Endodermal cell (in vitro differentiated cells): ENCODE measurements at regions not wholly inside any gene's neighbourhood (a gene's known extent, or its start where the extent isn't known, plus 50 kb on each side); places are given as distances from the start of the nearest gene placed in this dataset.

Source experiments
- DNase-seq: peaks from one replicate; pipeline ENCODE4 v3.0.0-alpha.2; 2017
- H3K27ac ChIP-seq: 2 replicates; pipeline ENCODE4 v1.5.1; 2013; ENCODE audit warnings: mild to moderate bottlenecking, low read depth, low read length, moderate library complexity
- H3K27me3 ChIP-seq: 2 replicates; pipeline ENCODE4 v1.6.1; 2013; ENCODE audit warnings: mild to moderate bottlenecking, low read length, moderate library complexity; ENCODE audit not compliant: insufficient read depth, control insufficient read depth, poor library complexity, severe bottlenecking
- H3K36me3 ChIP-seq: 2 replicates; pipeline ENCODE4 v1.7.0; 2013; ENCODE audit warnings: mild to moderate bottlenecking, low read length, moderate library complexity; ENCODE audit not compliant: control insufficient read depth, insufficient read depth
- H3K4me1 ChIP-seq: one replicate; pipeline ENCODE4 v1.7.0; 2013; ENCODE audit warnings: low read length; ENCODE audit not compliant: control insufficient read depth, insufficient read depth
- H3K4me3 ChIP-seq: 2 replicates; pipeline ENCODE4 v1.5.1; 2013; ENCODE audit warnings: mild to moderate bottlenecking, low read length, moderate library complexity
- H3K9ac ChIP-seq: 2 replicates; pipeline ENCODE4 v1.6.1; 2013; ENCODE audit warnings: mild to moderate bottlenecking, low read length, moderate library complexity; ENCODE audit not compliant: poor library complexity, severe bottlenecking; ENCODE audit errors: extremely low read depth
- H3K9me3 ChIP-seq: 2 replicates; pipeline ENCODE4 v1.6.1; 2013; ENCODE audit warnings: mild to moderate bottlenecking, low read length, moderate library complexity; ENCODE audit not compliant: control insufficient read depth
- H3K27ac Mint-ChIP-seq: 2 replicates; pipeline ENCODE4 v1.8.0; 2020; ENCODE audit warnings: mixed read lengths
- H3K27me3 Mint-ChIP-seq: 2 replicates; pipeline ENCODE4 v1.8.0; 2021; ENCODE audit warnings: mild to moderate bottlenecking, mixed read lengths; ENCODE audit not compliant: insufficient read depth
- H3K36me3 Mint-ChIP-seq: 2 replicates; pipeline ENCODE4 v1.8.0; 2020; ENCODE audit warnings: low read depth, mixed read lengths
- H3K4me1 Mint-ChIP-seq: 2 replicates; pipeline ENCODE4 v1.8.0; 2020; ENCODE audit warnings: mixed read lengths
- H3K4me3 Mint-ChIP-seq: 2 replicates; pipeline ENCODE4 v1.8.0; 2020; ENCODE audit warnings: mild to moderate bottlenecking, moderate library complexity, mixed read lengths
- H3K9me3 Mint-ChIP-seq: 2 replicates; pipeline ENCODE4 v1.8.0; 2020; ENCODE audit warnings: mild to moderate bottlenecking, mixed read lengths
- WGBS, 2 experiments: methylation state at CpG; one replicate each; pipeline versions ENCODE4 v1.1.5 to v1.1.7; 2013; ENCODE audit warnings: missing lambda C conversion rate in 2 of 2, mixed read lengths in 1 of 2; ENCODE audit not compliant: insufficient coverage in 1 of 2, insufficient read length in 1 of 2; 5-methylcytosine and 5-hydroxymethylcytosine counted together
- TF ChIP-seq, protein P1 (sequence below): fragments of 200-600 bp; sonication (generic); conservative IDR thresholded peaks from 2 replicates; pipeline ENCODE4 v1.5.0; 2021; ENCODE audit warnings: antibody characterized with exemption, mild to moderate bottlenecking

DNA sequence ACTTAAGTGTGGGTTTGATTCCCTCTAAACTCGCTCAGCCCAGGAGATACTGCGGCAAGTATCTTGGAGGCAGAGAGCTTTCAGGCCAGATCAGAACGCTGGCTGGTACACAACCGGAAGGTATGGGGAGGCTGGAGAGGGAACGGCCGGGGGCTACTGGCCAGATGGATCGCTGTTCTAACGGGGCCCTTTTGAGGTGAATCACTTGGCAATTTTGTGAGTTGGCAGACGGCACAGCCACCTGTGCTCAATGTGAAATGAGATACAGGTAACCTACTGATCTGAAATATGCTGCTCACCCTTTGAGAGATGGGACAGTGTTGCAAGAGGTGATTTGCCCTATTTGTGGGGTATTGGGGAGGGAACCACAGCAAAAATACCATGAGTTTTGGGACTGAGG lies 622.9 kb upstream of the RBFOX1 start:
- DNase-seq: no peak
- peaks cover 11% of the 10 kb centered on the region for H3K27me3 Mint-ChIP-seq
- H3K36me3 ChIP-seq: no peaks in the 10 kb centered on the region
- no peaks in the 10 kb centered on the region for H3K4me1 ChIP-seq
- 91 to 97% methylated on average over 8 to 9 of the region's 9 CpGs for WGBS, 2 experiments
- H3K27me3 ChIP-seq: peaks cover 11% of the 10 kb centered on the region
- no peaks in the 10 kb centered on the region for H3K4me1 Mint-ChIP-seq
- H3K4me3 ChIP-seq: no peak overlapping the region
- H3K9me3 ChIP-seq: no peaks in the 10 kb centered on the region
- H3K27ac ChIP-seq: no peak overlapping the region
- H3K9ac ChIP-seq: no peak overlapping the region
- no peak overlapping the region for H3K4me3 Mint-ChIP-seq
- H3K36me3 Mint-ChIP-seq: no peaks in the 10 kb centered on the region
- H3K9me3 Mint-ChIP-seq: peaks cover 4% of the 10 kb centered on the region
- TF ChIP-seq, protein P1, sequence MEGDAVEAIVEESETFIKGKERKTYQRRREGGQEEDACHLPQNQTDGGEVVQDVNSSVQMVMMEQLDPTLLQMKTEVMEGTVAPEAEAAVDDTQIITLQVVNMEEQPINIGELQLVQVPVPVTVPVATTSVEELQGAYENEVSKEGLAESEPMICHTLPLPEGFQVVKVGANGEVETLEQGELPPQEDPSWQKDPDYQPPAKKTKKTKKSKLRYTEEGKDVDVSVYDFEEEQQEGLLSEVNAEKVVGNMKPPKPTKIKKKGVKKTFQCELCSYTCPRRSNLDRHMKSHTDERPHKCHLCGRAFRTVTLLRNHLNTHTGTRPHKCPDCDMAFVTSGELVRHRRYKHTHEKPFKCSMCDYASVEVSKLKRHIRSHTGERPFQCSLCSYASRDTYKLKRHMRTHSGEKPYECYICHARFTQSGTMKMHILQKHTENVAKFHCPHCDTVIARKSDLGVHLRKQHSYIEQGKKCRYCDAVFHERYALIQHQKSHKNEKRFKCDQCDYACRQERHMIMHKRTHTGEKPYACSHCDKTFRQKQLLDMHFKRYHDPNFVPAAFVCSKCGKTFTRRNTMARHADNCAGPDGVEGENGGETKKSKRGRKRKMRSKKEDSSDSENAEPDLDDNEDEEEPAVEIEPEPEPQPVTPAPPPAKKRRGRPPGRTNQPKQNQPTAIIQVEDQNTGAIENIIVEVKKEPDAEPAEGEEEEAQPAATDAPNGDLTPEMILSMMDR: no peak
- no peak overlapping the region for H3K27ac Mint-ChIP-seq

DNA sequence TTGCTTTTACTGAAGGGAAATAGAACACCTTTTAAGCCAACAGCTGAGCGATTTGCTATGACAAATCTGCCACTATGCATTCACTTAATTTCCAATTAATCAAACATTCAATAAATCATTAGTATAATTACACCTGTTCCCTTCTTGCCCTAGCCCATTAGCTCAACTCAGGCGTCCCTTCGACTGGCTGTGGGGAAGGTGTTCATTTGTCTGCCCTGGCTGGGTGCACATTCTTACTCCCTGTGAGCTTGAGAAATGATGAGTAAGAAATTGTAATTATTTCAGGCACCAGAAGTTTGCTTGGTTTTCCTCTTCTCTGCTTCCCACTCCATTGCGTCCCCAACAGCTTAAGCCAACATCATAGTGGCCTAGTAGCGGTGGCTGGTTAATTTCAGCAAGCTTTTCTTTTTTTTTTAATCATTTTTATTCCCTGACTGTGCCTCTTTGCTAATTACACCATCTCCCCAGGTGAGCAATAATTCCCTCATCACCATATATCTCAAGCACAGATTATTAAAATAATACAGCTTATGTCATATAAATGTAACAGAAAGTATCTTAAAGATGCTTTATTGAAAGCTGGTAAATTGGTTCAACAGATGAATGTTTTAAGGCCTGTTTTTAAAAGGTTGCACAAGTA lies 623.9 kb upstream of the RBFOX1 start:
- no peak overlapping the region for H3K4me3 Mint-ChIP-seq
- Histone ChIP-seq H3K9ac (no peak overlapping the region), H3K27ac (no peak overlapping the region), H3K4me3 (no peak overlapping the region), H3K27me3 (peaks cover 11% of the 10 kb centered on the region), H3K36me3 (no peaks in the 10 kb centered on the region), H3K9me3 (no peaks in the 10 kb centered on the region), H3K4me1 (no peaks in the 10 kb centered on the region)
- no peaks in the 10 kb centered on the region for H3K4me1 Mint-ChIP-seq
- DNase-seq: no peak
- H3K9me3 Mint-ChIP-seq: peaks cover 4% of the 10 kb centered on the region
- WGBS, 2 experiments: 91 to 100% methylated on average over 2 to 5 of the region's 5 CpGs
- H3K27me3 Mint-ChIP-seq: peaks cover 7% of the 10 kb centered on the region
- TF ChIP-seq, protein P1: no peak
- no peaks in the 10 kb centered on the region for H3K36me3 Mint-ChIP-seq
- H3K27ac Mint-ChIP-seq: no peak overlapping the region

DNA sequence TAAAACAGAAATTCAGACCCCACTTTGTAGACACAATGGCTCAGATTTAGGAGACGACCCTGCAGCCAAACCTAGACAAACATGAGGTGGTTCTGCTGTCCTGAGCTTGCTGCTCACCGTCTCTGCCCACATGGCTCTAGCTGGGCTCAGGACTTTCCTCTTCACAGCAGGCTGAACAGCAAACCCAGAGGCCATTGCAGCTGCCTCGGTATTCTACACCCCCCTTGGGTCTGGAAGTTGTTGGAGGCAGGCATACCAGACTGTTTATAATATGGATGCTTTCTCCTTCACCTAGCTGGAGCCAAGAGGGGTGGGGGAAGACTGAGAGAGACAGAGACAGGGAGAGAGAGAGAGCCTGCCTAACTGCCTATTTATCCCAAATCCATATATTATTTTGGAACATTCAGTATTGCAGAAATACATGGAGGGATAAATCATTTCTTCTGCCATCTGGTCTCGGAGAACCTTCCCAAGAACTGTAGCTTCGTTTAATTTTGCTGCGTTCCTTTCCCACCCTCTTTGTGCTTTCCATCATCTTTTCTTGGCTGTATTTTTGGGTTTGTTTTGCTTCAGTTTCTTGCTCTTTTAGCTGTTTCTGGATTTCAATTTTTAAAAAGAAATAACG lies 628.2 kb upstream of the RBFOX1 start:
- Histone ChIP-seq H3K36me3 (no peaks in the 10 kb centered on the region), H3K27ac (no peak overlapping the region), H3K4me3 (no peak overlapping the region), H3K9me3 (no peaks in the 10 kb centered on the region), H3K9ac (no peak overlapping the region), H3K4me1 (no peaks in the 10 kb centered on the region), H3K27me3 (peaks cover 7% of the 10 kb centered on the region)
- 65 to 69% methylated on average over 5 to 7 of the region's 7 CpGs for WGBS, 2 experiments
- Mint-ChIP-seq H3K27ac (no peak overlapping the region), H3K4me1 (no peaks in the 10 kb centered on the region), H3K9me3 (no peaks in the 10 kb centered on the region), H3K4me3 (no peak overlapping the region), H3K36me3 (no peaks in the 10 kb centered on the region), H3K27me3 (peaks cover 5% of the 10 kb centered on the region)
- TF ChIP-seq, protein P1: no peak
- DNase-seq: peak; percentile 49
